ENCODE measurements at regions not wholly inside any gene's neighbourhood (a gene's known extent, or its start where the extent isn't known, plus 50 kb on each side); places are given as distances from the start of the nearest gene placed in this dataset.

- TF ChIP-seq CTCF (IDR thresholded peaks at IDR 0.05), result no peak
- TF ChIP-seq POLR2A (IDR thresholded peaks at IDR 0.05), result no peak
- no peak for TF ChIP-seq POLR2AphosphoS5 (IDR thresholded peaks at IDR 0.05)
- no peak for TF ChIP-seq EP300 (IDR thresholded peaks at IDR 0.05)
These were observed 486.8 kb downstream of the PSAT1 start for GRCh38 chr9:78783743-78784142.

All from stomach (tissue), 4 donors.